ENCODE measurements at regions not wholly inside any gene's neighbourhood (a gene's known extent, or its start where the extent isn't known, plus 50 kb on each side); places are given as distances from the start of the nearest gene placed in this dataset.

GRCh38 chr2:56012221-56012765 is 88.7 kb upstream of the EFEMP1 start:
- TF ChIP-seq CTCF (IDR thresholded peaks at IDR 0.05) (no peak), POLR2A (IDR thresholded peaks at IDR 0.05) (no peak)
